ENCODE measurements at regions not wholly inside any gene's neighbourhood (a gene's known extent, or its start where the extent isn't known, plus 50 kb on each side); places are given as distances from the start of the nearest gene placed in this dataset.

DNA sequence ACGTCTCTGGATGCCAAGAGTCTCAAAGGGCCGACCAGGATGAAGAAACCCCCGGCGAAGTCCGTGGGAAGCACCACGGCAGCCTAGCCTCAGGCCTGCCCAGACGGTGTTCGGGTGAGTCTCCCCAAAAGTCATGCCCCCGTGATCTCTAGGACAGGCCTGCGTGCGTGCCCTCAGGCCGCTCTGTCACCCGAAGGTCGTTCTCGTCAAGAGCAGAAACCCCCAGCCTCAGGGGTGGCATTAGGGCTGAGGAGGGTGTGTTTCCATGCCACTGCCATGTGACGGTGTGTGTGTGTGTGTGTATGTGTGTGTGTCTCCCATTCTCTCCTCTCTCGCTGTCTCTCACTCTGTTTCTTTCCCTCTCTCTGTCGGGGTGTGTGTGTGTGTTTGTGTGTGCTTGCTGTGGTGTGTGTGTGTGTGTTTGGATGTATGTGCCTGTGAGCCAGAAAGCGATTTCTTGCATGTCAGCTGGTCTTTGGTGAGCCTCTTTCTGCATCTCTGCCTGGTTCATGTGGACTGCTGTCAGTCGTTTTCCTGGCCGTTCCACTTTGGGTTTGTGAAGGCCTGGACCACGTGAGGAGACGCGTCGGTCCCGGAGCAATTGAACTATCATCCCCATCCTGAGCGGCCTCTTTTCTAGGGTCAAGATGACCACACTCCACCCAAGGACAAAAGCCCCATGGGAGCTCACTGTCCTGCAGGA, 772.5 kb upstream of the ALG10B start:
- TF ChIP-seq, protein P1, sequence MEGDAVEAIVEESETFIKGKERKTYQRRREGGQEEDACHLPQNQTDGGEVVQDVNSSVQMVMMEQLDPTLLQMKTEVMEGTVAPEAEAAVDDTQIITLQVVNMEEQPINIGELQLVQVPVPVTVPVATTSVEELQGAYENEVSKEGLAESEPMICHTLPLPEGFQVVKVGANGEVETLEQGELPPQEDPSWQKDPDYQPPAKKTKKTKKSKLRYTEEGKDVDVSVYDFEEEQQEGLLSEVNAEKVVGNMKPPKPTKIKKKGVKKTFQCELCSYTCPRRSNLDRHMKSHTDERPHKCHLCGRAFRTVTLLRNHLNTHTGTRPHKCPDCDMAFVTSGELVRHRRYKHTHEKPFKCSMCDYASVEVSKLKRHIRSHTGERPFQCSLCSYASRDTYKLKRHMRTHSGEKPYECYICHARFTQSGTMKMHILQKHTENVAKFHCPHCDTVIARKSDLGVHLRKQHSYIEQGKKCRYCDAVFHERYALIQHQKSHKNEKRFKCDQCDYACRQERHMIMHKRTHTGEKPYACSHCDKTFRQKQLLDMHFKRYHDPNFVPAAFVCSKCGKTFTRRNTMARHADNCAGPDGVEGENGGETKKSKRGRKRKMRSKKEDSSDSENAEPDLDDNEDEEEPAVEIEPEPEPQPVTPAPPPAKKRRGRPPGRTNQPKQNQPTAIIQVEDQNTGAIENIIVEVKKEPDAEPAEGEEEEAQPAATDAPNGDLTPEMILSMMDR (conservative IDR thresholded peaks at IDR 0.05 in 1 of 2, IDR thresholded peaks at IDR 0.05 in 1 of 2; ENCODE audit: low read depth in 1 of 2, low read length in 2 of 2): no peak
- no peak for TF ChIP-seq EZH2 (IDR thresholded peaks at IDR 0.05; ENCODE audit: low read length, missing control alignments)
